ENCODE measurements at regions not wholly inside any gene's neighbourhood (a gene's known extent, or its start where the extent isn't known, plus 50 kb on each side); places are given as distances from the start of the nearest gene placed in this dataset.

DNA sequence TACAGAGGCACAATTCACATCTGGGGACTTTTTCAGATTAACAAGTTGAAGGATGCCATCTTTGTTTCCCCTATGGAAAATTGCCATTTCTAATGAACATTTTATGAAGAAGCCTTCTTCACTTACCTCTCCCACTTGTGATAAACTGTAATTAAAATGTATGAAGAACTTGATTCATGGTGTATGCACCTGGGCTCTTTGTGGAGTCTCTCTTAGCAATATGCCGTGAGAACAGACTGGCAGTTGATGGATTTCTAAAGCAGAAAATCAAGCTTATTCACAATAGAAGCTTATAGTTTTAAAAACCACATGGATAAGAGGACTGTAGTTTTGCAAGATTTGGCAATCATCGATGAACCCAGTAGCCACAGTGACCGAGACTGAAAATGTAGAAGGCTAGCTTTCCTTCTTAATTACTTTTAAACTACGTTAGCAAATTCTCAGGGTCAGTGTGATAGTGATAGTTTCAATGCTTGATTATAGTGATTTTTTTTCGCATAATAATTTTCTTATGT, 270.6 kb downstream of the PRL start:
- H3K4me3 ChIP-seq (ENCODE audit: low read depth, low read length): no peak overlapping the region
- DNase-seq (ENCODE audit: low read depth, low spot score): peak; percentile 18
- TF ChIP-seq CTCF (IDR thresholded peaks at IDR 0.05; ENCODE audit: low read depth, low read length): no peak
- in situ Hi-C loops (cut with HindIII; ENCODE audit: low sequenced_read_pairs): no loop called here

DNA sequence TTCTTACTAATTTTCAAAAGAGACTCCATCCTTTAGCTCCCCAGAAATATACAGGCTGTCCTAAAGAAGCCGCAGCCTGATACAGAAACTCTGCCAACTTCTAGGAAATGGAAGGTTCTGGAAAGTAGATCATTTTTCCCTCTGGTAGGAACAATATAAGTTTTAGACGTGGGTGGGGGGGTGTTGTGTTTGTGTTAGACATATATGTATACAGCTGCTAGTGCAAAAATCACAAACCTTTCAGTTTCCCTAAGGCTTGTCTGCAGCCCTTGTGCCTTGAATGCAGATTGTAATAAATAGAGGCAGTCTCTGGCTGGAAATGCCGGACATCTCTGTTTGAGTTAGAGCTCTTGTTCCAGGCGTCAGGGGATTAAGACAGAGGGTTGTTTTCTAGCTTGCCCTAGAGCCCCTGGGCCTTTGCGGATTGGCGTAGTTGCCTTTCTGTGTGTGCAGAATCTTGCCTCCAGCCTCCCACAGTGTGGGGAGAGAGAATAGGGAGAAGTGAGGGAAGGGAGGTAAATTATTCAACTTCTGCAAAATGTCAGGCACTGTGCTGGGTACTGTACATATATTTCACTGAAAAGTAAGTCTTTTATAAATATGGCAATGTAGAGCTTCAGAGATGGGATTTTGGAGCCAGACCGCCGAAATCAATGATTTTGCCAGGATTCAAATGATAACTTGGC, 269.7 kb downstream of the PRL start:
- no peak for DNase-seq (ENCODE audit: low read depth, low spot score)
- in situ Hi-C loops (cut with HindIII; ENCODE audit: low sequenced_read_pairs): no loop called here
- no peak overlapping the region for H3K4me3 ChIP-seq (ENCODE audit: low read depth, low read length)
- no peak for TF ChIP-seq CTCF (IDR thresholded peaks at IDR 0.05; ENCODE audit: low read depth, low read length)

DNA sequence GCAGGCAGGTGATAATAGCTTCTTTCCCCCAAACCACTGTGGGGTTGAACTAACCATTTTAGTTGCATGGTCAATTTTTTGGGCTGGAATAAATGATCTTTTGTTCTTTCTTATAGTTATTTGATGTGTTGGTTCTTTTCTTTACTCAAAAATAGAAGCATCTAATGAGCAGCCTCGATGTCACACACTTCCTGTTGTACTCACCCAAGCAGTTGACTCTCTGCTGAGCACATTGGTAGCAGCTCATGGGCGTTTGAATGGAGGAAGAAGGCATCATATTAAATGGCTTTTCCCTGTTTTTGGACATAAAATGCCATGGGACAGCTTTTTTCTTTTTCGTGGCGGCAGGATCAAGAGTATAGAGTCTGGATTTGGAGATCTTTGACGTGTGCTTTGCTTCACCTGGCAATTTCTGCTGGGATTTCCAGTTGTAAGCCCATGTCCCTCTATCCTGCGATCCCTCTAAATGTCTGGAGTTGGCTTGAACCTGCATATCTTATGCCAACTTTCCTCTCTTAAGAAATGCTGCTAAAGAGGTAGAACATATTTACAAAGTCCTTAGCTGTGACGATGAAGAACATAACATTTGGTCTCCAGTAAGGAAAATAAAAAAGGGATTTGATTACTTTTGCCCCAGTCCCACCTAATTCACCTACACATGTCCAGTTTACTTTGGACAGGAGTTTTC, 268.3 kb downstream of the PRL start:
- DNase-seq (ENCODE audit: low read depth, low spot score): no peak
- no peak for TF ChIP-seq CTCF (IDR thresholded peaks at IDR 0.05; ENCODE audit: low read depth, low read length)
- in situ Hi-C loops (cut with HindIII; ENCODE audit: low sequenced_read_pairs): no loop called here
- H3K4me3 ChIP-seq (ENCODE audit: low read depth, low read length): no peak overlapping the region

GRCh38 chr6:22029171-22029570, 267.7 kb downstream of the PRL start:
- DNase-seq (ENCODE audit: low read depth, low spot score): peak; percentile 25
- TF ChIP-seq CTCF (IDR thresholded peaks at IDR 0.05; ENCODE audit: low read depth, low read length): no peak

GRCh38 chr6:22030730-22031619, 265.9 kb downstream of the PRL start:
- DNase-seq (ENCODE audit: low read depth, low spot score): no peak
- in situ Hi-C loops (cut with HindIII; ENCODE audit: low sequenced_read_pairs): no loop called here
- no peak overlapping the region for H3K4me3 ChIP-seq (ENCODE audit: low read depth, low read length)
- no peak for TF ChIP-seq CTCF (IDR thresholded peaks at IDR 0.05; ENCODE audit: low read depth, low read length)

More at GRCh38 chr6:22029171-22029570, 267.7 kb downstream of the PRL start:
- no peak overlapping the region for H3K4me3 ChIP-seq (ENCODE audit: low read depth, low read length)
- in situ Hi-C loops (cut with HindIII; ENCODE audit: low sequenced_read_pairs): no loop called here

DNA sequence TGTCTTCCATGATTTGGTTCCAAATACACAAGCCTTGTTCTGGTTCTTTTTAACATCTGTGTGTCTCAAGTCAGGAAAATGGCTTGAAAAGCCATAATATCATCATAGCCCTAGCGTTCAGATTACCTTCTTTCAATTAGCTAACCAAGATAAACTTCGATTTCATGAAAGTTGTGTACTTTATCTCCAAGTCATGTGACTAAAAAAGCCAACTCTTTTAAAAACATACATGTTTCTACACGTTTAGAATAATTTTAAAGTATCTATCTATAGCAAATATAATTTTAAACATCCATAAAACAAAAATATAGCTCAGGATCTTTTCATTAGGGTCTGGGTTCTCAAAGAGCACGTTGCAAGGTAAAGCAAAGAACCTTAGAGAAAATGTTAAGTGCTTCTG, 261.1 kb downstream of the PRL start:
- TF ChIP-seq CTCF (IDR thresholded peaks at IDR 0.05; ENCODE audit: low read depth, low read length): no peak
- in situ Hi-C loops (cut with HindIII; ENCODE audit: low sequenced_read_pairs): no loop called here
- H3K4me3 ChIP-seq (ENCODE audit: low read depth, low read length): no peak overlapping the region
- DNase-seq (ENCODE audit: low read depth, low spot score): no peak
